ENCODE measurements at regions not wholly inside any gene's neighbourhood (a gene's known extent, or its start where the extent isn't known, plus 50 kb on each side); places are given as distances from the start of the nearest gene placed in this dataset.
"Not testable (repeated sequence)": the region's sequence is repeated elsewhere in the genome, so short reads cannot be mapped to it uniquely, and the experiment has no call there.

DNA sequence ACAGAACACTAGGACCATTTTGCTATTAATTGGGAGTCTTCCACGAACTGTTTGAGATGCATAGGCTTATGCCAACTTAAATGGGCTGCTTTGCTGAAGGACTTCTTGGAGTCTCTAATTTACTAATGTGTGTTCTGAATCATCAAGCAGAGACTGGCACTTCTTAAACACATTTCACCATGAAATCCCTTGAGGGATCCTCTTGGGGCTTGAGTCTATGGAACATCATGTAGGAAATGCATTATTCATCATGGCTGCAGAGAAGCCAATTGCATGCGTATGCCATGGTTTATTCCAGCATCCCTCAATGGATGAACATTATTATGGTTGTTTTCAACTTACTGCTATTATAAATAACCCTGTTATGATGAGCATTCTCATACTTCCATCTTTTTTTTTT is 73.4 kb downstream of the FGD2 start:
- no peaks in the 10 kb centered on the region for H3K27me3 ChIP-seq (replicated peaks; ENCODE audit: control insufficient read depth, insufficient read depth, low read length, poor library complexity, severe bottlenecking)
- H3K4me1 ChIP-seq (ENCODE audit: control insufficient read depth, insufficient read depth, low read length, poor library complexity, severe bottlenecking) = no peaks in the 10 kb centered on the region
- DNase-seq = no peak
- no peak overlapping the region for H3K27ac ChIP-seq (ENCODE audit: insufficient read depth, low read length, poor library complexity, severe bottlenecking)
- H3K9me3 ChIP-seq (ENCODE audit: control insufficient read depth, low read length) = no peaks in the 10 kb centered on the region
- H3K4me3 ChIP-seq (ENCODE audit: insufficient read depth, low read depth, low read length, poor library complexity, severe bottlenecking) = no peak overlapping the region
- H3K36me3 ChIP-seq (ENCODE audit: control insufficient read depth, insufficient read depth, low read length) = no peaks in the 10 kb centered on the region

DNA sequence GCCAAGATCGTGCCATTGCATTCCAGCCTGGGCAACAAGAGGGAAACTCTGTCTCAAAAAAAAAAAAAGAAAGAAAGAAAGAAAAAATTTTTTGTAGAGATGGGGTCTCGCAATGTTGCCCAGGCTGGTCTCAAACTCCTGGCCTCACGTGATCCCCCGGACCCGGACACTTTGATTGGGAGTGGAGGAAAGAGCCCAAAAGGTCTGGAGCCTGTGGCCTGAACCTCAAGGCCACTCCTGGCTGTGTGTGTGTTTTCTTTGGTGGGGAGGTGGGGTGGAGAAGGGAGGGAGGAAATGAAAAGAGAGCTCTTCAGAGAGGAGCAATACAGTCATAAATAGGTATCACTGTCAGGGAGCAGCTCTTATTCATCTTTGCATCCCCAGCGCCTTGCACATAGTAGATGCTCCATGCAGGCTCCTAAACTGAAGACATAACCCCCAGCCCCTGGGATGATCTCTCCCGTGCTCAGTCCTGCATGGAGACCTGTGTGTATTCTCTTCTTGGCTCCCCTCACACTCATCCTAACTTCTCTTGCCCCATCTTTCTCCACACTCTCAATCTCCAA is 75.7 kb downstream of the FGD2 start:
- Histone ChIP-seq H3K4me3 (ENCODE audit: insufficient read depth, low read depth, low read length, poor library complexity, severe bottlenecking) (no peak overlapping the region), H3K9me3 (ENCODE audit: control insufficient read depth, low read length) (no peaks in the 10 kb centered on the region), H3K27me3 (replicated peaks; ENCODE audit: control insufficient read depth, insufficient read depth, low read length, poor library complexity, severe bottlenecking) (no peaks in the 10 kb centered on the region), H3K27ac (ENCODE audit: insufficient read depth, low read length, poor library complexity, severe bottlenecking) (no peak overlapping the region), H3K36me3 (ENCODE audit: control insufficient read depth, insufficient read depth, low read length) (no peaks in the 10 kb centered on the region), H3K4me1 (ENCODE audit: control insufficient read depth, insufficient read depth, low read length, poor library complexity, severe bottlenecking) (no peaks in the 10 kb centered on the region)
- no peak for DNase-seq

DNA sequence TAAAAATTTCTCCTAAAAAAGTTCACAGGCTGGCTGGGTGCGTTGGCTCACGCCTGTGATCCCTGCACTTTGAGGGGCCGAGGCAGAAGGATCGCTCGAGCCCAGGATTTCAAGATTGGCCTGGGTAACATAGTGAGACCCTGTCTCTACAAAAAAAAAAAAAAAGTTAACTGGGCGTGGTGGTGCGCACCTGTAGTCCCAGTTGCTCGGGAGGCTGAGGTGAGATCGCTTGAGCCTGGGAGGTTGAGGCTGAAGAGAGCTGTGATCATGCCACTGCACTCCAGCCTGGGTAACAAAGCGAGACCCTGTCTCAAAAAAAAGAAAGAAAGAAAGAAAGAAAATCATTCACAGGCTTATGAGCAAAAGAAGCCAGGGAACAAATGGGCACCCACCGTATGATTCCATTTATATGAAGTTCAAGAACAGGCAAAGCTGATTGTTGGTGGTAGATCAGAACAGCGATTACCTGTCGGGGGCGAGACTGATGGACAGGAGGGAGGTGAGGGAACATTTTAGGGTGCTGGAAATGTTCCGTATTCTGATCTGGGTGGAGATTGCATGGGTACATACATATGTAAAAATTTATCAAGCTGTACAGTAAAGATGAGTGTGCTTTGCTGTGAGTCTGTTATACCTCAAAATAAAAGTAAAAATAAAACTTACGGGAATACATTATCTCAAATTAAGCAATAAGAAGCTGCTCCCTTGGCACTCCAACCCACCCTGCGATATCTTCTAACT is 77.1 kb downstream of the FGD2 start:
- Histone ChIP-seq H3K4me3 (ENCODE audit: insufficient read depth, low read depth, low read length, poor library complexity, severe bottlenecking) (no peak overlapping the region), H3K36me3 (ENCODE audit: control insufficient read depth, insufficient read depth, low read length) (no peaks in the 10 kb centered on the region), H3K4me1 (ENCODE audit: control insufficient read depth, insufficient read depth, low read length, poor library complexity, severe bottlenecking) (no peaks in the 10 kb centered on the region), H3K27me3 (replicated peaks; ENCODE audit: control insufficient read depth, insufficient read depth, low read length, poor library complexity, severe bottlenecking) (no peaks in the 10 kb centered on the region), H3K9me3 (ENCODE audit: control insufficient read depth, low read length) (no peaks in the 10 kb centered on the region), H3K27ac (ENCODE audit: insufficient read depth, low read length, poor library complexity, severe bottlenecking) (no peak overlapping the region)
- no peak for DNase-seq

DNA sequence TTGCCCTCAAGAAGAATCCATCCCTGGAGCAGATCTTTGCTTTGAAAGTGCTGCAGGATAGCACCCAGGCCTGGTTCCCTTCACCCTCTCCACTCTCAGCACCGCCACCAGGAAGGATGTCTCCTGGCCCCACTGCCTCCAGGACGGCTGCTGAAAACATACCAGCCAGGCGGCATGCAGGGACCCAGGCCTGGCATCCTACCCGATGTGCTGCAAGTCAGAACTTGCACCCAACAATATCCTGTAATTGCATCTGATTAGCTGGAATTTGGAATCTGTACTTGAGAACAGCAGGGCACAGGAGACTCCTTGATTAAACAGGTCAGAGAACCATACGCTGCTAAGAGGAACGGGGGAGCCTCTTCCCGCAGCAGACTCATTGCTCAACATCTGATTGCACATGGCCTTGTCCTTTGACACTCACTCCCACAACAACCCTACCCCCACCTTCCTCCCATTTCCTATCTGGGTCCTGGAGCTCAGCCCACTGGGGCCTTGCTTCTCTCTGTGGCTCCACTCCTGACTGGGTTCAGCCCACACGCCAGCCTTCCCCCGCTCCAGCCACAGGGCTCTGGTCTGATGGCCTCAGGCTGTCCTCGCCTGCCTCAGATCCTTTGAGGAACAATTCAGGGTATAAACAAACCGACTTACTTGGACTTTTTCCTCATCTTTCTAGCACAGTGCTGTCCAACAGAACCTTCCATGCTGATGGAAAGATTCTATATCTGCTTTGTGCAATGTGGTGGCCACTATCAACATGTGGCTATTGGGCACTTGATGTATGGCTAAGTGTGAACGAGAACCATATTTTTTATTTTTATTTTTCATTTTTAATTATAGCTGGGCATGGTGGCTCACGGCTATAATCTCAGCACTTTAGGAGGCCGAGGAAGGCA is 78.0 kb downstream of the FGD2 start:
- Histone ChIP-seq H3K27me3 (replicated peaks; ENCODE audit: control insufficient read depth, insufficient read depth, low read length, poor library complexity, severe bottlenecking) (no peaks in the 10 kb centered on the region), H3K4me1 (ENCODE audit: control insufficient read depth, insufficient read depth, low read length, poor library complexity, severe bottlenecking) (no peaks in the 10 kb centered on the region), H3K27ac (ENCODE audit: insufficient read depth, low read length, poor library complexity, severe bottlenecking) (no peak overlapping the region), H3K9me3 (ENCODE audit: control insufficient read depth, low read length) (no peaks in the 10 kb centered on the region), H3K36me3 (ENCODE audit: control insufficient read depth, insufficient read depth, low read length) (no peaks in the 10 kb centered on the region), H3K4me3 (ENCODE audit: insufficient read depth, low read depth, low read length, poor library complexity, severe bottlenecking) (no peak overlapping the region)
- no peak for DNase-seq

DNA sequence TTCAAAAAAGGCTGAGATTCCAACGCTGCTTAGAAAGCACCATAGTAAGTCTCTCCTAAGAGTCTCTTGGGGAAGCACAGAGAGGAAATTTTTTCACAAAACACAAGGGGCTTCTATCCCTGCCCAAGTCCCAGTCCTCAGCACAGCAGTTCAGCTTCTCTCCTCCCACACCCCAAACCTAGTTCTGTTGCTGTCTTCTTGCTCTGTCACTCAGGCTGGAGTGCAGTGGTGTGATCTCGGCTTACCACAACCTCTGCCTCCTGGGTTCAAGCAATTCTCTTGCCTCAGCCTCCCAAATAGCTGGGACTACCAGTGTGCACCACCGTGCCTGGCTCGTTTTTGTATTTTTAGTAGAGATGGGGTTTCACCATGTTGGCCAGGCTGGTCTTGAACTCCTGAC is 79.2 kb downstream of the FGD2 start:
- H3K4me1 ChIP-seq (ENCODE audit: control insufficient read depth, insufficient read depth, low read length, poor library complexity, severe bottlenecking); DNase-seq; H3K9me3 ChIP-seq (ENCODE audit: control insufficient read depth, low read length); H3K36me3 ChIP-seq (ENCODE audit: control insufficient read depth, insufficient read depth, low read length); H3K27ac ChIP-seq (ENCODE audit: insufficient read depth, low read length, poor library complexity, severe bottlenecking); H3K27me3 ChIP-seq (replicated peaks; ENCODE audit: control insufficient read depth, insufficient read depth, low read length, poor library complexity, severe bottlenecking); H3K4me3 ChIP-seq (ENCODE audit: insufficient read depth, low read depth, low read length, poor library complexity, severe bottlenecking): not testable (repeated sequence)

DNA sequence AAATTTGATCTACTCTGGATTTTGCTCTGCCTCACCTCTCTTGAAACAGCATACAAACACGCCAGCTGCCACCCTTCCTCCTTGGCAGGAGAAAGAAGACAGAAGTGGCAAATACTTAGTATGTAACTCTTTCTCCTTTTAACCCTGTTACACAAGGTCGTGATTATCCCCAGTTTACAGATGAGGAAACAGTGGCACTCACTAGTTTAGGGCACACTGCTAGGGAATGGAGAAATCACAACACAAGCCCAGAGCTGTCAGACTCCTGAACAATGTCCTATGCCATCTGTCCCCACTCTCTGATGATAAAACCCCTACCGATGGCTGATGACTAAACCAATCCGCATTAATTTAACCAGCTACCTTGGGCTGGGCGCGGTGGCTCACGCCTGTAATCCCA is 79.7 kb downstream of the FGD2 start:
- Histone ChIP-seq H3K36me3 (ENCODE audit: control insufficient read depth, insufficient read depth, low read length) (no peaks in the 10 kb centered on the region), H3K4me1 (ENCODE audit: control insufficient read depth, insufficient read depth, low read length, poor library complexity, severe bottlenecking) (no peaks in the 10 kb centered on the region), H3K4me3 (ENCODE audit: insufficient read depth, low read depth, low read length, poor library complexity, severe bottlenecking) (no peak overlapping the region), H3K9me3 (ENCODE audit: control insufficient read depth, low read length) (no peaks in the 10 kb centered on the region), H3K27ac (ENCODE audit: insufficient read depth, low read length, poor library complexity, severe bottlenecking) (no peak overlapping the region), H3K27me3 (replicated peaks; ENCODE audit: control insufficient read depth, insufficient read depth, low read length, poor library complexity, severe bottlenecking) (no peaks in the 10 kb centered on the region)
- no peak for DNase-seq

DNA sequence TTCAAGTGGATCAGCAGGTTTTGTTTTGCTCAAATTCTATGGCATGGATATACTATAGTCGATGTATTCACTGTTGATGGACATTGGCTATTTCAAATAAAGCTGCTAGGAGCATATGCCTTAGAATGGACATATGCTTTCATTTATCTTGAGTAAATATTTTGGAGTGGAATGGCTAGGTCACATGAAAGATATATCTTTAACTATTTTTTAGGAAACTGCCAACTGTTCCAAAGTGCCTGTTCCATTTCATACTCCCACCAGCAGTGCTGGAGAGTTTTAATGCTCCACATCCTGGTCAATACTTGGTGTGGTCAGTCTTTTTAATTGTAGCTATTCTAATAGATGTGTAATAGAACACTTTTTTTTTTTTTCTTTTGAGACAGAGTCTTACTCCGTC is 81.1 kb upstream of the PIM1 start:
- DNase-seq = no peak
- Histone ChIP-seq H3K4me3 (ENCODE audit: insufficient read depth, low read depth, low read length, poor library complexity, severe bottlenecking) (no peak overlapping the region), H3K36me3 (ENCODE audit: control insufficient read depth, insufficient read depth, low read length) (no peaks in the 10 kb centered on the region), H3K4me1 (ENCODE audit: control insufficient read depth, insufficient read depth, low read length, poor library complexity, severe bottlenecking) (peaks cover 3% of the 10 kb centered on the region), H3K27me3 (replicated peaks; ENCODE audit: control insufficient read depth, insufficient read depth, low read length, poor library complexity, severe bottlenecking) (no peaks in the 10 kb centered on the region), H3K9me3 (ENCODE audit: control insufficient read depth, low read length) (no peaks in the 10 kb centered on the region), H3K27ac (ENCODE audit: insufficient read depth, low read length, poor library complexity, severe bottlenecking) (no peak overlapping the region)

DNA sequence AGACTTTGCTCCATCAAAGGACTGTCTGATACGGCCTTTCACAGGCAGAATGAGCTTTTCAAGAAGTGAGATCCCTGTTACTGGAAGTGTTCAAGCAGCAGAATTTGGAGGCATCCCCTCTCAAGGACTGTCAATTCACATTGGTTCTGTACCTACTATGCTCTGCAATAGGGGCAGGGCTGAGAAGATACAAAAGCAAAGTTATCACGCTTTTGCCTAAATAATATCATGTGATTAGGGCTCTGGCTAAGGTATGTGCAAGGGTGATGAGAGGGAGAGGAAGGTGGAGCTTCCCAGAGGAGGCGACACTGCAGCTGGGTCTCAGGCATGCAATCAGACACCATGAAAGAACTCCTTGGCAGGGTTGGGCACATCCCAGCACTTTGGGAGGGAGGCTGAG is 80.2 kb upstream of the PIM1 start:
- Histone ChIP-seq H3K27me3 (replicated peaks; ENCODE audit: control insufficient read depth, insufficient read depth, low read length, poor library complexity, severe bottlenecking) (no peaks in the 10 kb centered on the region), H3K27ac (ENCODE audit: insufficient read depth, low read length, poor library complexity, severe bottlenecking) (no peak overlapping the region), H3K9me3 (ENCODE audit: control insufficient read depth, low read length) (no peaks in the 10 kb centered on the region), H3K4me1 (ENCODE audit: control insufficient read depth, insufficient read depth, low read length, poor library complexity, severe bottlenecking) (peaks cover 5% of the 10 kb centered on the region), H3K4me3 (ENCODE audit: insufficient read depth, low read depth, low read length, poor library complexity, severe bottlenecking) (no peak overlapping the region), H3K36me3 (ENCODE audit: control insufficient read depth, insufficient read depth, low read length) (no peaks in the 10 kb centered on the region)
- DNase-seq = no peak

DNA sequence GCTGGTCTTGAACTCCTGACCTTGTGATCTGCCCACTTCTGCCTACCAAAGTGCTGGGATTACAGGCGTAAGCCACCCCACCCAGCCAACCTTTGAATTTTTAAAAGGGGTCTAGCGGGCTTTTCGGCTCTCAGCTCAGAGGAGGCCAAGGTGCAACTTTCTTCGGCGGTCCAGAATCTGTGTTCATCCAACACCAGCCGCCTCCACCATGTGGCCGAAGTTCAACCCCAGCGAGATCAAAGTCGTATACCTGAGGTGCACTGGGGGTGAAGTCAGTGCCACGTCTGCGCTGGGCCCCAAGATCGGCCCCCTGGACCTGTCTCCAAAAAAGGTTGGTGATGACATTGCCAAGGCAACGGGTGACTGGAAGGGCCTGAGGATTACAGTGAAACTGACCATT is 78.8 kb upstream of the PIM1 start:
- not testable (repeated sequence) for H3K36me3 ChIP-seq (ENCODE audit: control insufficient read depth, insufficient read depth, low read length); H3K9me3 ChIP-seq (ENCODE audit: control insufficient read depth, low read length); H3K27ac ChIP-seq (ENCODE audit: insufficient read depth, low read length, poor library complexity, severe bottlenecking); H3K4me3 ChIP-seq (ENCODE audit: insufficient read depth, low read depth, low read length, poor library complexity, severe bottlenecking); H3K27me3 ChIP-seq (replicated peaks; ENCODE audit: control insufficient read depth, insufficient read depth, low read length, poor library complexity, severe bottlenecking); DNase-seq; H3K4me1 ChIP-seq (ENCODE audit: control insufficient read depth, insufficient read depth, low read length, poor library complexity, severe bottlenecking)

DNA sequence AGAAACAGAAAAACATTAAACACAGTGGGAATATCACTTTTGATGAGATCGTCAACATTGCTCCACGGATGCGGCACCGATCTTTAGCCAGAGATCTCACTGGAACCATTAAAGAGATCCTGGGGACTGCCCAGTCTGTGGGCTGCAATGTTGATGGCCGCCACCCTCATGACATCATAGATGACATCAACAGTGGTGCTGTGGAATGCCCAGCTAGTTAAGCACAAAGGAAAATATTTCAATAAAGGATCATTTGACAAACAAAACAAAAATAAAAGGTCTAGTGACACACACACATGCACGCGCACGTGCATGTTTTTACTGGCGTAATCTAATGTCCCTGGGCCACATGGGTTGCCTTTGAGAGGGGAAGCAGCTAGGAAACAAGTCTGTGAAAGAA is 78.4 kb upstream of the PIM1 start:
- not testable (repeated sequence) for H3K9me3 ChIP-seq (ENCODE audit: control insufficient read depth, low read length); DNase-seq; H3K4me1 ChIP-seq (ENCODE audit: control insufficient read depth, insufficient read depth, low read length, poor library complexity, severe bottlenecking); H3K27me3 ChIP-seq (replicated peaks; ENCODE audit: control insufficient read depth, insufficient read depth, low read length, poor library complexity, severe bottlenecking); H3K36me3 ChIP-seq (ENCODE audit: control insufficient read depth, insufficient read depth, low read length); H3K4me3 ChIP-seq (ENCODE audit: insufficient read depth, low read depth, low read length, poor library complexity, severe bottlenecking); H3K27ac ChIP-seq (ENCODE audit: insufficient read depth, low read length, poor library complexity, severe bottlenecking)
